HEK293 (cell line): ENCODE measurements at regions not wholly inside any gene's neighbourhood (a gene's known extent, or its start where the extent isn't known, plus 50 kb on each side); places are given as distances from the start of the nearest gene placed in this dataset.

Experiments
- CTCF ChIA-PET: fragments of 350-600 bp; formaldehyde crosslinking; extraction: SDS; loops from one replicate; lab custom pipeline; 2021; ENCODE audit warnings: antibody characterized with exemption; lab: Yijun Ruan, JAX
- POLR2A ChIA-PET: fragments of 300-600 bp; formaldehyde crosslinking; extraction: SDS; loops from one replicate; lab custom pipeline; 2020; ENCODE audit warnings: antibody characterized with exemption, inconsistent platforms; lab: Yijun Ruan, JAX
- H3K27ac ChIP-seq: fragments of 200-500 bp; sonication (Bioruptor generic); 2 replicates; pipeline ENCODE4 v1.5.1; 2014; ENCODE audit warnings: low read depth, low read length, control low read depth, inconsistent platforms; ENCODE audit errors: extremely low read depth
- H3K36me3 ChIP-seq, 2 experiments: fragments of 200-500 bp in 1 of 2; sonication (Bioruptor generic) in 1 of 2; 1 replicate in 1 of 2; 2 replicates in 1 of 2; pipeline ENCODE4 v1.5.1; 2014 to 2017; ENCODE audit warnings: inconsistent platforms in 2 of 2, low read length in 2 of 2; ENCODE audit not compliant: control insufficient read depth in 2 of 2, insufficient read depth in 1 of 2
- H3K4me1 ChIP-seq: fragments of 200-500 bp; sonication (Bioruptor generic); 2 replicates; pipeline ENCODE4 v1.5.1; 2014; ENCODE audit warnings: mild to moderate bottlenecking, low read length, inconsistent platforms; ENCODE audit not compliant: control insufficient read depth, insufficient read depth
- H3K4me3 ChIP-seq: 2 replicates; pipeline ENCODE4 v1.5.1; 2011; ENCODE audit warnings: low read depth, mild to moderate bottlenecking, control low read depth, low read length, moderate library complexity
- H3K9me3 ChIP-seq: fragments of 200-500 bp; sonication (Bioruptor generic); 2 replicates; pipeline ENCODE4 v1.5.1; 2014; ENCODE audit warnings: low read depth, low read length, inconsistent platforms; ENCODE audit not compliant: control insufficient read depth, insufficient read depth
- BCL11B ChIP-seq: fragments of 450-650 bp; formaldehyde crosslinking; IDR thresholded peaks from 2 replicates; pipeline ENCODE4 v1.5.1; 2016; ENCODE audit warnings: low read depth, missing biosample characterization, missing genetic modification characterization
- HOXA7 ChIP-seq: sonication (generic); formaldehyde crosslinking; IDR thresholded peaks from 2 replicates; pipeline ENCODE4 v1.8.1; 2022; ENCODE audit warnings: missing genetic modification reagents, borderline replicate concordance
- SALL2 ChIP-seq: fragments of 450-650 bp; formaldehyde crosslinking; IDR thresholded peaks from 2 replicates; pipeline ENCODE4 v1.5.0; 2017; ENCODE audit warnings: missing biosample characterization, mild to moderate bottlenecking, missing genetic modification characterization, borderline replicate concordance
- SCRT1 ChIP-seq: fragments of 450-650 bp; formaldehyde crosslinking; IDR thresholded peaks from 2 replicates; pipeline ENCODE4 v1.5.1; 2016; ENCODE audit warnings: missing biosample characterization, missing genetic modification characterization, borderline replicate concordance
- SP7 ChIP-seq: fragments of 450-650 bp; formaldehyde crosslinking; IDR thresholded peaks from 2 replicates; pipeline ENCODE4 v1.5.1; 2016; ENCODE audit warnings: missing biosample characterization, missing genetic modification characterization
- TRIM28 ChIP-seq: IDR thresholded peaks from 2 replicates; pipeline ENCODE4 v1.6.1; 2011; ENCODE audit warnings: low read length, control low read depth, borderline replicate concordance
- WT1 ChIP-seq: fragments of 450-650 bp; formaldehyde crosslinking; IDR thresholded peaks from 2 replicates; pipeline ENCODE4 v1.5.1; 2016; ENCODE audit warnings: missing biosample characterization, missing genetic modification characterization
- YY1 ChIP-seq: fragments of 450-650 bp; formaldehyde crosslinking; IDR thresholded peaks from 2 replicates; pipeline ENCODE4 v1.5.1; 2018; ENCODE audit warnings: missing biosample characterization, missing genetic modification characterization
- ZBTB10 ChIP-seq: fragments of 450-650 bp; formaldehyde crosslinking; IDR thresholded peaks from 2 replicates; pipeline ENCODE4 v1.5.1; 2016; ENCODE audit warnings: missing biosample characterization, missing genetic modification characterization
- ZNF174 ChIP-seq: fragments of 450-650 bp; formaldehyde crosslinking; IDR thresholded peaks from 2 replicates; pipeline ENCODE4 v1.5.0; 2017; ENCODE audit warnings: missing biosample characterization, mild to moderate bottlenecking, missing genetic modification characterization
- ZNF23 ChIP-seq: fragments of 450-650 bp; formaldehyde crosslinking; IDR thresholded peaks from 2 replicates; pipeline ENCODE4 v1.5.1; 2016; ENCODE audit warnings: missing biosample characterization, missing genetic modification characterization, borderline replicate concordance
- ZNF266 ChIP-seq: fragments of 450-650 bp; formaldehyde crosslinking; IDR thresholded peaks from 2 replicates; pipeline ENCODE4 v1.5.1; 2016; ENCODE audit warnings: missing biosample characterization, missing genetic modification characterization, low read depth
- ZNF350 ChIP-seq: fragments of 450-650 bp; formaldehyde crosslinking; IDR thresholded peaks from 2 replicates; pipeline ENCODE4 v1.5.0; 2017; ENCODE audit warnings: missing biosample characterization, mild to moderate bottlenecking, missing genetic modification characterization
- ZNF394 ChIP-seq: fragments of 450-650 bp; formaldehyde crosslinking; IDR thresholded peaks from 2 replicates; pipeline ENCODE4 v1.5.1; 2016; ENCODE audit warnings: missing biosample characterization, missing genetic modification characterization, mild to moderate bottlenecking, moderate library complexity, borderline replicate concordance
- ZNF398 ChIP-seq: fragments of 450-650 bp; formaldehyde crosslinking; IDR thresholded peaks from 2 replicates; pipeline ENCODE4 v1.5.1; 2017; ENCODE audit warnings: missing biosample characterization, missing genetic modification characterization
- ZNF560 ChIP-seq: fragments of 450-650 bp; formaldehyde crosslinking; IDR thresholded peaks from 2 replicates; pipeline ENCODE4 v1.5.1; 2017; ENCODE audit warnings: missing biosample characterization, missing genetic modification characterization, borderline replicate concordance
- ZNF600 ChIP-seq: fragments of 450-650 bp; formaldehyde crosslinking; IDR thresholded peaks from 2 replicates; pipeline ENCODE4 v1.5.1; 2016; ENCODE audit warnings: missing biosample characterization, missing genetic modification characterization
- ZNF660 ChIP-seq: fragments of 450-650 bp; IDR thresholded peaks from 2 replicates; pipeline ENCODE4 v1.5.1; 2018; ENCODE audit warnings: missing biosample characterization, mild to moderate bottlenecking, missing genetic modification characterization
- ZNF704 ChIP-seq: fragments of 450-650 bp; formaldehyde crosslinking; IDR thresholded peaks from 2 replicates; pipeline ENCODE4 v1.5.1; 2016; ENCODE audit warnings: missing biosample characterization, missing genetic modification characterization
- ZNF76 ChIP-seq: fragments of 450-650 bp; formaldehyde crosslinking; IDR thresholded peaks from 2 replicates; pipeline ENCODE4; 2016; ENCODE audit warnings: low read depth, missing biosample characterization, missing genetic modification characterization, borderline replicate concordance
- TF ChIP-seq, protein P1 (sequence below): fragments of 450-650 bp; formaldehyde crosslinking; IDR thresholded peaks from 2 replicates; pipeline ENCODE4 v1.5.1; 2016; ENCODE audit warnings: missing biosample characterization, missing genetic modification characterization
- TF ChIP-seq, protein P2 (sequence below): fragments of 450-650 bp; formaldehyde crosslinking; IDR thresholded peaks from 2 replicates; pipeline ENCODE4 v1.5.1; 2017; ENCODE audit warnings: missing biosample characterization, missing genetic modification characterization

- TF ChIP-seq SCRT1 (no peak), HOXA7 (CRISPR knock-in tag) (no peak), ZNF394 (tag by site-specific recombination) (no peak), ZNF398 (no peak), YY1 (tag by site-specific recombination) (no peak), ZNF350 (tag by site-specific recombination) (no peak), ZNF600 (no peak), ZNF704 (tag by site-specific recombination) (no peak), WT1 (tag by site-specific recombination) (no peak), ZNF660 (tag by site-specific recombination) (no peak)
- TF ChIP-seq, protein P1, sequence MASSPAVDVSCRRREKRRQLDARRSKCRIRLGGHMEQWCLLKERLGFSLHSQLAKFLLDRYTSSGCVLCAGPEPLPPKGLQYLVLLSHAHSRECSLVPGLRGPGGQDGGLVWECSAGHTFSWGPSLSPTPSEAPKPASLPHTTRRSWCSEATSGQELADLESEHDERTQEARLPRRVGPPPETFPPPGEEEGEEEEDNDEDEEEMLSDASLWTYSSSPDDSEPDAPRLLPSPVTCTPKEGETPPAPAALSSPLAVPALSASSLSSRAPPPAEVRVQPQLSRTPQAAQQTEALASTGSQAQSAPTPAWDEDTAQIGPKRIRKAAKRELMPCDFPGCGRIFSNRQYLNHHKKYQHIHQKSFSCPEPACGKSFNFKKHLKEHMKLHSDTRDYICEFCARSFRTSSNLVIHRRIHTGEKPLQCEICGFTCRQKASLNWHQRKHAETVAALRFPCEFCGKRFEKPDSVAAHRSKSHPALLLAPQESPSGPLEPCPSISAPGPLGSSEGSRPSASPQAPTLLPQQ = no peak
- Histone ChIP-seq H3K27ac (no peak overlapping the region), H3K9me3 (no peaks in the 10 kb centered on the region), H3K4me3 (no peak overlapping the region), H3K4me1 (no peaks in the 10 kb centered on the region), H3K36me3 (no peaks in the 10 kb centered on the region)
- CTCF ChIA-PET = interaction anchor here (1.5 kb wide), 1 partner anchor 539 kb away, joined by 3 read pairs; no protein-coding TSS in a partner anchor
- POLR2A ChIA-PET = no interaction called here
Observed at GRCh38 chr12:90401185-90401584, 553.8 kb downstream of the CCER1 start.

DNA sequence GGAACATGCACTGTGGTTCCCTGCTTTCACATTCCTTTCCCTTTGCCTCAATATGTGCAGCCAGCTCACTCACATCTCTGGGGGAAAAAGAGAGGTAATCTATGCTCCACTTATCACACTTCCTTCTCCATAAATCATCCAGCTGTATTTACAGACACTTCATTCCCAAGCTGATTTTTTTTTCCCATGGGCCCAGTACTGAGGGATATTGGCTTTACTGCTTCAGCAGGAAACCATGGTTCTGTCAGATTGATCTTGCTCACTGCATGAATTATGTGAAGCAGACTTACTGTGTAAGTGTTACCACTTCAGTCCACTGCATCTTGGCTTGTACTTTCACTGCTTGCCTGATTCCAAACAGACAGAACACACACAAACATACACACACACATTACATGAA, 555.6 kb downstream of the CCER1 start:
- ChIA-PET CTCF (interaction anchor here (0.6 to 0.7 kb wide), 2 partner anchors 9 to 15 kb away, joined by 3 read pairs; no protein-coding TSS in a partner anchor), POLR2A (no interaction called here)
- TF ChIP-seq SP7 (tag by site-specific recombination) (no peak), ZBTB10 (no peak), ZNF76 (tag by site-specific recombination) (no peak), ZNF560 (no peak), ZNF266 (tag by site-specific recombination) (no peak), ZNF174 (no peak), BCL11B (tag by site-specific recombination) (no peak), ZNF23 (tag by site-specific recombination) (no peak), SALL2 (no peak), TRIM28 (no peak)
- TF ChIP-seq, protein P2, sequence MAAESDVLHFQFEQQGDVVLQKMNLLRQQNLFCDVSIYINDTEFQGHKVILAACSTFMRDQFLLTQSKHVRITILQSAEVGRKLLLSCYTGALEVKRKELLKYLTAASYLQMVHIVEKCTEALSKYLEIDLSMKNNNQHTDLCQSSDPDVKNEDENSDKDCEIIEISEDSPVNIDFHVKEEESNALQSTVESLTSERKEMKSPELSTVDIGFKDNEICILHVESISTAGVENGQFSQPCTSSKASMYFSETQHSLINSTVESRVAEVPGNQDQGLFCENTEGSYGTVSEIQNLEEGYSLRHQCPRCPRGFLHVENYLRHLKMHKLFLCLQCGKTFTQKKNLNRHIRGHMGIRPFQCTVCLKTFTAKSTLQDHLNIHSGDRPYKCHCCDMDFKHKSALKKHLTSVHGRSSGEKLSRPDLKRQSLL (tag by site-specific recombination) = no peak
- Histone ChIP-seq H3K27ac (no peak overlapping the region), H3K36me3 (no peaks in the 10 kb centered on the region), H3K4me1 (no peaks in the 10 kb centered on the region), H3K9me3 (no peaks in the 10 kb centered on the region), H3K4me3 (no peak overlapping the region)
